ENCODE measurements at regions not wholly inside any gene's neighbourhood (a gene's known extent, or its start where the extent isn't known, plus 50 kb on each side); places are given as distances from the start of the nearest gene placed in this dataset.
"Not testable (repeated sequence)": the region's sequence is repeated elsewhere in the genome, so short reads cannot be mapped to it uniquely, and the experiment has no call there.

DNA sequence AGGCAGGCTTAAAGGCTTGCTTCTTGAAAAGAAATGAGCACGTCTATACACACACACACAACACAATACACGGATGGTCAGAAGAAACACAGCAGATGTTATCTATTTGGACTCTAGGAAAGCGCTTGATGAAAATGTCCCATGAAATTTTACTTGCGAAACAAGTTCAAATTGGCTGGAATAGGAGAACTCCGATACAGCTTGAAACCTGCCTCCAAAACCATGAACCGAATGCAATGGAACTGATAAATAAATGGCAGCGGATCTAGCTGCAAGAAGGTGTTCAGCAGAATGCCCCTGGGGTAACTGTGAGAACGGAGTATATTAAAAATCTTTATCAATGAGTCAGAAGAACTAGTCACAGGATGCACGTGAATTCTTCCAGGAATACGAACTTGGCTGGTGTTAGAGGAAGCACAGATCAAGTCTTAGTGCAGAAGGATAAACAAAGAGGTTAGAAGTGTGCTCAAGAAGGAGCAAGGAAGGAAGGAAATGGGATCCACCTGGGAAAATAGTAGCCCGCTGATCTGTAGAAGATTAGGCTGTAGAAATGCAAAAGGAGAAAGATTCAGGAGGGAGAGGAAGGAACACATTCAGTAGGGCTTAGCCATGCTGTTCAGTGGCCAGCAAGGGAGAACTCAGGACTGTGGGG, 142.0 kb upstream of the PRKCQ start:
- no peak for DNase-seq

DNA sequence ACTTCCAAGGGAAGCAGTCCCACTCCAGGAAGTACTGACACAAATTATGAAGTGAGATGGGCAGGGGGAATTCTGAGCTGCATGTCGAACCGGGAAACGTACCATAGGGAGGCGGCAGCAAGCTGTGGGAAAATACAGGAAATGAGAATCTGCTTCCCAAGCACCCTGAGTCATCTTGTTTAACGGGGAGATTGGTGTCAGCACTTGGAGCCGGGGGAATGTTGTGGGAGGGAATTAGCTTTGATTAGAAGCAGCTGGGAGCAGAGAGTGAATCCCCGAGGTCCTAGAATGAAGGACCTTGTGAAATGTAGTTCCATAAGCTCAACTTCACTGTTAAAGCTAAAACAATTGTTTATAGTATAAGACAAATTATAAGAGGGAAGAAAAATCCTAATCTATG, 141.4 kb upstream of the PRKCQ start:
- DNase-seq, result no peak

DNA sequence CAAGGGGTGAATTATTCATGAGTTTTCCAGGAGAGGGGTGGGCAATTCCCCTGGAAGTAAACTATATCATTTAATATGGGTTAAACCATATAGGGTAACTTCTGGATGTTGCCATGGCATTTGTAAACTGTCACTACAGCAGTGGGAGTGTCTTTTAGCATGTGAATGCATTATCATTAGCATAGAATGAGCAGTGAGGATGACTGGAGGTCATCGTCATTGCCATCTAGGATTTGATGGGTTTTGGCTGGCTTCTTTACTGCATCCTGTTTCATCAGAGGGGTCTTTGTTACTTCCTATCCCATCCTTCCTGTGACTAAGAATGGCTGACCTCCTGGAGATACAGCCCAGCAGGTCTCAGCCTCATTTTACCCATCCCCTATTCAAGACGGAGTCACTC, 139.5 kb upstream of the PRKCQ start:
- DNase-seq, result no peak

DNA sequence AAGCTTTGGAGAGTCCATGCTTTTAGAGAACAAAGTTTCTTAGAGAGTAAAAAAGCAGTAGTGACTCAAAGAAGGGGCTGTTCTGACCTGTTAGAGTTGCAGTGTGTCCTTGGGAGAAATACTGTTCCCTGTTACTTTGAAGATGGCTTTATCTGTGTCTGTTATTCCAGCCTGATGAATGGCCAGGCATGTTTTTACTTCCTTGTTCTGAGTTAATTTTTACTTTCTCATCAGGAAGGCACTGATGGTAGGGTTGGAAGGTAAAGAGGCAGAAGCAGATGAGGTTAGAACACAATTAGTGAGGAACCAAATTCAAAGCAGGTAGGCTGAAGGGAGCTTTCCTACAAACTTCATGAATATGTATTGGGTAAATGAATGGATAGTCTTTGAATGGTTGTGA, 138.5 kb upstream of the PRKCQ start:
- DNase-seq, result no peak

DNA sequence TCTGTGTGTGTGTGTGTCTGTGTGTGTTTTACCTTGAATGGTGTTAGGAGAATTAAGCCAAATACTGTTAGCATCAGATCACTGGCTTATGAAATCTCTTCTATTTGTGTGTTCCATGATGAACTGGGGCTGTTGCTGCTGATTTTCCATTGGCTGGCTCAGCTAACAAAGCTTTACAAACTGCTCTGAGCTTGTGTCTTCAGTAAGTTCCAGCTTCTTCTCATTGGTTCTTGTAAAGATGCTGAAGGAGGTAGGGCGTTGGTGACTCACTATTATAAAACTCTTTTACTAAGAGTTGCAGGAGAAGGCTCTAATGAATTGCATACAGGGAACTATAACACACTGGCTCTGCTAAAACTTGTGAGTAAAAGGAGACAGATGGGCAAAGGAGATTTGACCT, 136.4 kb upstream of the PRKCQ start:
- no peak for DNase-seq

DNA sequence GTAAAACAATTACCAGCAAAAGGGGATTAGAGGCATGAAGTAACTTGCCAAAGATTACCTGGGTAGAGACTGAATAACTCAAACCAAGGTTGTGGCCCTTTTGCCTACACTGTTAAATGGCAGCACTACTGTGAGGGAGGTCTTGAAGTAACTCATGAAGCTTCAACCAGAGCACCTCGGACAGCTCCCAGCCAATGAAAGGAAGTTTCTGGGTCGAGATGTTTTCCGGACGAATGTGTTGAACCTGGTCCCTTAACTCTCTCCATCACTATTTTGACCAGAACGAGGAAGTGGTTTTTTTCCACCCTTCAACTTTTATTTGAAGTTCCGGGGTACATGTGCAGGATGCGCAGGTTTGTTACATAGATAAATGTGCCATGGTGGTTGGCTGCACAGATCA, 133.6 kb upstream of the PRKCQ start:
- no peak for DNase-seq

DNA sequence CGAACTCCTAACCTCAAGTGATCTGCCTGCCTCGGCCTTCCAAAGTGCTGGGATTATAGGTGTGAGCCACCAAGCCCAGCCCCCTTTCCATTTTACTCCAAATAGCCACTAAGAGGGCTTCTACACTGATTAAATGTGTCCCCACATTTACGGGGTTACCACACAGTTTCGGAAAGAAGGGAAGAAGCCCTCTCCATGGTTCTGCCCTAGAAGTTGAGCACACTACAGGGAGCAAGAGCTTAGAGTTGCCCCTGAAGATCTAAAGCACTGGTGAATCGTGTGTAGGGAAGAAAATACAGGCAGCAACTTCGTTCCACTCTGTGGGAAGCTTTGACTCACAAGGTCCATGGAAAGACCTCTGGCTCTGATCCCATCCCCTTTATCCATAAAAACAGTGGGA, 133.0 kb upstream of the PRKCQ start:
- no peak for DNase-seq

DNA sequence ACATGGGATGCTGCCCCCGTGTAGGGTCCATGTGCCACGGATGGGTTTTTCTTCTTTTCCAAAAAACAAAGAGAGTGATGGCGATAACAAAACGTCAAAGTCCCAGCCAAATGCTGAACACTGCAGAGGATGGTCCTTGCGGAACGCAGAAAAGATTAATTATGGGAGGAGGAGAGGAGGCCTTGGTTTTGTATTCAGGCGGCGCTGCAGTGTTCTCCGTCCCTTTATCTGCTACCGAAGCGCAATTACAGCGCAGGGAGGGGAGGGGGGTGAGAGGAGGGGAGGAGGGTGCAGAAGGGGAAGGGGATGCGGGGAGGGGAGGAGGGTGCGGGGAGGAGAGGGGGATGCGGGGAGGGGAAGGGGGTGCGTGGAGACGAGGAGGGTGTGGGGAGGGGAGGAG, 131.8 kb upstream of the PRKCQ start:
- DNase-seq, result no peak

DNA sequence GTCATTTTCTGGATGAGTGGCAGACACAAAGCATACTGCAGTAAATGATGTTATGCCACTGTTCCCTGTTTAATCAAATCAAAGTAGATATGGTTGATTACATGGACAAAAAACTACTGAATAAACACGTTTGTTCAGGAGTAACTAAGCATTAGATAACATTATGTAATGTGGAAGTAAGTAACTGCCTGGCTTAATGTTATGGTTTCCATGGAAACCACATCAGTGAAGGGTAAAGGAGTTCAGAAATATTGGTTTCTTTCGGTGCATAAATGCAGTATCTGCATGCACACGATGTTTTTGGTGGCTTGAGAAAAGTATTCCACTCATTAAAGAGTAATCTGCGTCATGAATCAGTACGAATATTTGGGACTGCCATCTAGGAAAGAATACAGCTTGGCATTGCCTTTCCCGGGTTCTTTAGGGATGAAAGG, 131.3 kb upstream of the PRKCQ start:
- no peak for DNase-seq

DNA sequence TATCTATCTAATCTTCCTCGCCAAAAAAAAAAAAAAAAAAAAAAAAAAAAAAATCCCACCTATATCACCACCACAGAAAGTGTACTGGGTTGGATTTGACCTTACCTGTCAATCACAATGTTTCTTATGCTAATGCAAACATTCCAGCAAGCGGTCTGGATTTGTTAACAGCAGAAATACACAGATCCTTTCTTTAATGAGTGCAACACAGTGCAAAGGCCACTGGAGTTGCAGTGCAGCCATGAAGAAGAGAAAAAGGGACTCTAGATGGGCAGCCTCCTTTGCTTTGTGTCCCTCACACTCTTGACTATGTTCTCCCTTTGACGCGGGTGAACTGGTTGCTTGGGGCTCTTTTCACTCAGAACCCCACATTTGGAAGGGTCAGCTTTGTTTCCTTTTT, 127.3 kb upstream of the PRKCQ start:
- no peak for DNase-seq

DNA sequence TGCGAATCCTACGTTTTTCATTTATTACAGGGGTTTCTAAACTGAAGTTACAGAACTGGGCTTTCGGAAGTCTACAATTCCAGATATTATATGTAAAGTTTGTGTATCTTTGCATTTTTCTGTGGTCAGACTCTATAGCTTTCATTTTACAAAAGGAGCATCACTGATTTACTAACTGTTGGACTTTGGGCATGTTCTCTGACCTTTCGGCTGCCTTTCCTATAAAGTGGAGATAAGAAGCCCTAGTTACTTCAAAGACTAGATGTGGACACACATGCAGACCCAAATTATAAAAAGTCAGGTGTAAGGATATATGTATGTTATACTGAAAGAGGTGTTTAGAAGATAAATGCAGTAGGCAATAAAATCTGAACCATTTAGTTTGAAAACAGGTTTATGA, 126.6 kb upstream of the PRKCQ start:
- DNase-seq, result no peak

DNA sequence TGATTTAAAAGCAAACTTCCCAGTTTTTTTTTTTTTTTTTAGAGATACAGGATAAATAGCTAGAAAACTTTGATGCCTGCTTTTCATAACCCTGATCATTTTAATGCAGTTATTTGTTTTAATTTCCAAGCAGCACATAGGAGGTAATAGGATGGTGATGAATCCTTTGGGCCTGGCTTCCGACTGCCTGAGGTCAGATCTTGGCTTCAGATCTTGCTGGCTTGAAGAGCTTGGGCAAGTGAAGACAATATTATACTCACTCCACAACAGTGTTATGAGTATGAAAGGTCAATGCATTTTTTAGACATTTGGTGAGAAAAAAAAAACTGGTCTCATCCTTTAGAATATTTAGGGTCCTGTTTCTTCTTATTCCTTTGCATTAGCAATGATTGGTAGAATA, 124.8 kb upstream of the PRKCQ start:
- DNase-seq, result no peak

DNA sequence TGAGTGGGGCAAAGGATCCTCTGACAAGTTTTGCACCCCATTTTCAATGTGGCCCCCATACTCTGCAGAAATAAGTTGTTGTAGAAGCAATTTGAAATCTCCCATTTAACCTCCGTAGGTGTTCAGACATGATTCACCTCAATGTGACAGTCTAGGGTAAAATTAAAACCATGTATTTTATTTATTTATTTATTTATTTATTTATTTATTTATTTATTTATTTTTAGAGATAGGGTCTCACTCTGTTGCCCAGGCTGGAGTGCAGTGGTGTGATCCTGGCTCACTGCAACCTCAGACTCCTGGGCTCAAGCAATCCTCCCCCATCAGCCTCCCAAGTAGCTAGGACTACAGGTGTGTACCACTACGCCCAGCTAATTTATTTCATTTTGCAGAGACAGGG, 122.8 kb upstream of the PRKCQ start:
- not testable (repeated sequence) for DNase-seq

DNA sequence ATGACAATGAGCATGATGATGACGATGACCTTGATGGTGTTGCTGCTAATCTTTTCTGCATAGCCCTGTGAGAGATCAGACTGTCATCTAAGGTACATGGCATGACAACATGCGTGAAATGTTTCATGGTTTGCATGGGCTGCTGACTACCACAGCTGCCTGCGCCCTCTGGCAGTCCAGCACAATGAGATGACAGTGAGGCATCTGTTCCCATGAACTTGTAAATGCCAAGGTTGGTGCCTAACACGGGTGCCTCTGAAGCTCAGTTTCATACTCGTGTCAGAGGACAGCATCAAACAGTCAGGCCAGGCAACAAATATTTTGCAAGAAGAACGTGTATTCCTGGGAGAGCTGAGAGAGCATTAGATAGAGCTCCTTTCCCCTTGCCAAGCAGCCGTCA, 122.0 kb upstream of the PRKCQ start:
- no peak for DNase-seq

DNA sequence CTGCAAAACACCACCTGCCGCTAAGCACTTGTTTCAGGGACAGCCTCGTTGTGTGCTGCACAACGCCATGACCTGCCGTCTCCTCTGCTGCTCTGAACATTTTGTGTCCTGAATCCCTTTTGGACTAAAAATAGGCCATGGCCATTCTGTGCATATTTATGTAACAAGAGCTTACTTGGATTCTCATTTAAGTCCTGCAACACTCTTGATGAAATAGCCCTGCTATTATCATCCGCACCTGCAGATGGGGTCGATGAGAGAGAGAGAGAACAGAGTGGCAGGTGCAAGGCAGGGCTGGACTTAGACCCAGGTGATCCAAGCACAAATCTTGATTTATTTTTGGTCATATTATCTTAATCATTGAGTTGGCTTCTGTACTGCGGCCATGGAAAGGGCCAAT, 121.2 kb upstream of the PRKCQ start:
- DNase-seq, result no peak

DNA sequence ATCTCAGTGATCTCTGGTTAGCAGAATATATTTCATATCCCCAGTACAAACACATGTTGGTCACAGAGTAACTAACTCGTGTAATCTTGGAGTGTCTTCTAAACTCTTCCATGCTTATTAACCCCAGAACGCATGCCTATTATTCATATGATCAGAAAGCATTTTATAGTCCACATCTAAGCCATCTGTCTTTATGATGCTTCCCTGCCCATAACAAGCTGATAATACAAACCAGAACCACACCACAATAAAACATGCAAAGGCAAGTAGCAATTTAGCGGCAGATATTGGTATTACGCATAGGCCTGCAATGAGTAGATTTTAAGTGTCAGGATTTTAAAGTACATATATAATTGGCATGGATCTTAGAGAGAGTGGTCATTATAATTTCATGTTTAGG, 120.0 kb upstream of the PRKCQ start:
- no peak for DNase-seq

DNA sequence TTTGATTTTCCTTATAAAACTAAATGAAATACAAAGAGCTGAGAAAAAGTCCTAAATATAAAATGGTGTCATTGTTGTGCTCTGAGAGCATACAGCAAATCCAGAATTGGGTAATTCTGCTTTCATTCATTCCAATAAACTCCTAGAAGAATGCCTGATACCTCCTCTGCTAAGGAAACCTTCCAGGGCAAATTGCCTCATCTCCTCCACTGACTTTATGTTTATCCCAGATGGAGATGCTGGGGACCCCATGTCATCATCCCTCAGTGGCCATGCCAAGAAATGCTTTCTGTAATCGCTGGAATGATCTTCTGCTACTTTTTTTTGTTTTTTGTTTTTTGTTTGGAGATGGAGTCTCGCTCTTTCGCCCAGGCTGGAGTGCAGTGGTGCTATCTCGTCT, 119.3 kb upstream of the PRKCQ start:
- DNase-seq, result no peak

DNA sequence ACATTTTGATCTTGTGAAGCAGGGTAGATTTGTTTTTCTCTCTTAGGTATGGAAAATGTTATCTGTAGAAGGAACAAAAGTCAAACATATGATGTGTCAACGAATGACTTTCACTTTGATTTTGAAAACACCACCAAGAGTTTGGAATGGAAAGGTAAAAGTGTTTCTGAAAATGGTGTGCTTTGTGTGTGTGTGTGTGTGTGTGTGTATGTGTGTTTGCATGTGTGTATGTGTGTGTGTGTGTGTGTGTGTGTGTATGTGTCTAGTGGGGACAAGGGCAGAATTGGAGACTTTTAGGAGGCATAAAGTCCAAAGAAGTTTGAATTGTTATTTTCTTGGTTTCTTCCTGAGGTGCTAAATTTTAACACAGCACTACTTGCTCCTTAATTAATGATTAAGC, 115.4 kb upstream of the PRKCQ start:
- DNase-seq, result no peak

DNA sequence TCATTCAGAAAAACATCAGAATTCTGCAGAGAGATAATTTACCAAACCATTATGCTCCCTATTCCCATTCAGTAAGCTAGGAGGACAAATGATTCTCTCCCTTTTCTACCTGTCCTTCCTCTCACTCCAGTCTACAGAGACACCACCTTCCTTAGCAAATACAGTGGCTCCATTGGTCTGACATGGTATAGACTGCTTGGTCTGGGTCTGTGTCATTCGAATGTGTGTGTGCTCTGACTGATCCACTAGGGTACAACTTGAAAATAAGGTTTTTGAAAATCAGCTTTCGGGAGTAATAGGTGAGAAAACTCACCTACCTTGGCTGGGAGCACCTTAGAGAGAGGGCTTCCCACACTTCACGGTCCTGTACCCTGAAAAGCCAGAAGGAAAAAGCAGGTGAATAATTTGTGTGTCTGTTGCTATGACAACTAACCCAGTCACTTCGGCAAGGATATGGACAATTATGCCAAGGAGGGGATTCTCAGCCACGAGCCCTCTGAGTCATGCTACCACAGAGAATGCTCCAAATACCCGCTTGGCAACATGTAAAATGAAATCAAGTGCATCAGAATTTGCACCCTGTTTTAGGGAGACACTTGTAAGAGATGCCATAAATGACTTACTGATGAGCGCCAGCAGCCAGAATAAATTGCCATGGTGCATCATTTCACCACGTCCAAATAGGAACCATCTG, 114.5 kb upstream of the PRKCQ start:
- no peak for DNase-seq

DNA sequence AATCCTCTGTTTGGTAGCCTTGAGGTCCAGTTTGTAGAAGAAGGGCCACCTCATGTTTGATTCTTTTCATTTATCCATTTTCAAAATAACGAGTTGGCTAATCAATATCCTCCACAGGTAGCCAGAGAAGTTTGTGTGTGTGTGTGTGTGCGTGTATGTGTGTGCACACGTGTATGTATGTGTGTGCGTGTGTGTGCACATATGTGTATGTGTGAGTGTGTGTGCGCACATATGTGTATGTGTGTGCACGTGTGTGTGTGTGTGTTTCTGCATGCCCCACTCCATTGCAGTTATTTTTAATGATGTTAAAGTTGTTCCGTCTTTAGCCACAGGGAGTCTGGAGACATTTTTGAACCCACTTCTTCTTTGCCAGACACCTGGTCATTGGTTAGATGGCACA, 112.8 kb upstream of the PRKCQ start:
- DNase-seq, result no peak

DNA sequence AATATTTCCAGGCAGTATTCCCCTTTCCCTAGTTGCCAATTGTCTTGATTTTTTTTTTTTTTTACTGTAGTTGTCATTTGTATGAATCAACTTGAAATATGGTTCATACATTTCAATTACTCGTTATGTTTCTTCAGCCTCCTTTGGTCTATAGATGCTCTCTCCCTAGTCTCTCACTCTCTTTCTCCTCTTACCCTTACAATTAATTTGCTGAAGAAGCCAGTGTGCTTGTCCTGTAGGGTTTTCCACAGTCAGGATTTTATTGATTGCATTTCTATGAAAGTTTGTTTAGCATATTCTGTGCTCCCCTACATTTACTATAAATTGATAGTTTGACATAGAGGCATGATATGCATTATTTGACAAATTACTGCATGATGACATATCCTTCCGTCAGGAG, 112.0 kb upstream of the PRKCQ start:
- DNase-seq, result no peak

DNA sequence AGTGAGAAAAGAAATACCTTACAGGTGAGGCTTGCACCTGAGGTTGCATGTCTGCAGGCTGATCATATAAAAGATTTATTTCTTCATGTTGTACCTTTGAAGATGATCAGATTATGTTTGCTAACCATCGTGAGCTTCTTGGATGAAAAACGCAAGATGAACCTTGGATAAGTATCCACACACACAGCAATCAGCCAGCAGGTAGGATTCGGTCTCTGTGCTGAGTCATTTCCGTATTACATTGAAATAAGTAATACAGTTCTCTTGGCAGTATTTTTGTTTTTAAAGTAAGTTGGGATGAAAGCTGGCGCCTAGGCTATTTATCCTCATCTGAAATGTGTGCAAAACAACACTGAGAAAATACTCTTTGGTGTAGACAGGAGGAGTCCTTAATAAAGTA, 109.0 kb upstream of the PRKCQ start:
- DNase-seq, result no peak

DNA sequence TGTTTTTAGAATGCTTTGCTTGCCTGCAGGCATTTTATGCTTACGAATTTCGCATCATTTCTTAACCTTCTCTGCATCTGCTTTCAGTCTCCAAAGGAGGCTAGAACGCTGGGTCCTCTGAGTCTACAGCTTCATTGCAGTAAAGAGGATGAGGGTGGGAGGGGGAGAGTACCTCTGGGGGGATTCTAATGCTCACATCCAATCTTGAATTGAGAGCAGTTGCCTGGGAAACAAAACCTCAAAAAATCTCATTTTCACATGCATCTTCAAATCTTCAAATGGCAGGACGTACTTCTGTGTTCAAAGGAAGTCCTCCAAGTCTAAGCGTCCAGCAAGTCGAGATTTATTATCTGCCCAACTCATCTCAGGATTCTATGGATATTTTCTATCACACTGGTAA, 100.7 kb upstream of the PRKCQ start:
- no peak for DNase-seq

DNA sequence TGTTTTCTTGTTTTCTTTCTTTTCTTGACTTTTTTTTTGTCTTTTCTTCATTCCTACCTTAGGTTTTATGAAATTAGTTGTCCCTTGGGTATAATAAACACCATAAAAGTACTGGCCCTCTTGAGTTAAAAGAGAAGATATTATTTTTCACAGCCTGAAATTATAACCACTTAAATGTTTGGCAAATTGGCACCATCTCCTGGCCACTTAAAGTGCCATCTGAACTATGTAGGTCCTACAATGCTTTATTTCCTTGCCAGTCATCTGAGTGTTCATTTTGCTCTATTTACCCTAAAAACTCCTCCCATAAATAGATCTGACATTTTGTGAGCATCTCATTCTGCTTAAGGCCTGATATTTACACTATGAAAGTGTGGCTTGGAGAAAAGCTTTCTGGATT, 98.9 kb upstream of the PRKCQ start:
- DNase-seq, result no peak

DNA sequence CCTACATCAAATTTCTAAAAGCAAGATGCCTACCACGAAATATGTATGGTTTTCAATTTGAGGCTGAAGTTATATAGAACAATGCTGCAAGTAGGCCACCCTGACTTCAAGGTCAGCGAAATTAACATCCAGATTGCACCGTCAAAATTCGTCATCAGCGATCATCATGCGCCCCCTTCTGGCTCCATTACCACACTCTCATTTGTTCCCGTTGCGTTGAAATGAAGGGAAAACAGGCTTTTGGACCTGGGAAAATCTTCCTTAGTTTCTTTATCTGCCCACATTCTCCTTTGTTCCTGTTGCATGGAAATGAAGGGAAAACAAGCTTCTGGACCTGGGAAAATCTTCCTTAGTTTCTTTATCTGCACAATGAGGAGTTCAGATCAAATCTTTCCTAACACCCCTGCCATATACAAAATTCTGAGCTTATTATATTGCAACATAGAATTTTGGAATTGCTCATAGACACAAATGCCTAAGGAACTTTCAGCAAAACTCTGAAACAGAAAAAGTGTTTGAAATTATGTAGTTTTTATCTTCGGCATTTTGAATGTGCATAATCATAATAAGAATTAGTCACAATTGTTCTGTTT, 98.2 kb upstream of the PRKCQ start:
- DNase-seq, result no peak
